NCI-H69 (cell line): ENCODE measurements at regions not wholly inside any gene's neighbourhood (a gene's known extent, or its start where the extent isn't known, plus 50 kb on each side); places are given as distances from the start of the nearest gene placed in this dataset.
"Not testable (repeated sequence)": the region's sequence is repeated elsewhere in the genome, so short reads cannot be mapped to it uniquely, and the experiment has no call there.

Source experiments
- DNase-seq: peaks from one replicate; lab custom pipeline; 2025; lab: John Stamatoyannopoulos, UW

DNA sequence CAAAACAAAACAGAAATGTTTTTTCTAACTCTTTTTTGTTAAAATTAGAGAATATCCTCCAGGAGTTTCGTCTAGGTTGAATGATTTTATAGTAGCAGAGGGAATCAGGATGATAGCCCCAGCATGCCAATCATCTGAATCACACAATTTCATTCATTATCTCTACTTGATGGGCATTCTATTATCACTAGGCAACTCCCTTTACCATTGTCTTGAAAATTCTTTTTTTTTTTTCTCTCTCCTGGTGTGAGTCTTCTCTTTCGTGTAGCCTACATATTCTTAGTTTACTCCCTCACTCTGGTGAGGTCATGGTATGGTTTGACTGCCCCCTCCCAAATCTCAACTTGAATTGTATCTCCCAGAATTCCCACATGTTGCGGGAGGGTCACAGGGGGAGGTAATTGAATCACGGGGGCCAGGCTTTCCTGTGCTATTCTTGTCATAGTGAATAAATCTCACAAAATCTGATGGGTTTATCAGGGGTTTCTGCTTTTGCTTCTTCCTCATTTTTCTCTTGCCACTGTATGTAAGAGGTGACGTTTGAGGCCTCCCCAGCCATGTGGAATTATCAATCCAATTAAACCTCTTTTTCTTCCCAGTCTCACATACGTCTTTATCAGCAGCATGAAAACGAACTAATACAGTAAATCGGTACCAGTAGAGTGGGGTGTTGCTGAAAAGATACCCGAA, 105.0 kb downstream of the OTUD1 start:
- DNase-seq, result no peak

DNA sequence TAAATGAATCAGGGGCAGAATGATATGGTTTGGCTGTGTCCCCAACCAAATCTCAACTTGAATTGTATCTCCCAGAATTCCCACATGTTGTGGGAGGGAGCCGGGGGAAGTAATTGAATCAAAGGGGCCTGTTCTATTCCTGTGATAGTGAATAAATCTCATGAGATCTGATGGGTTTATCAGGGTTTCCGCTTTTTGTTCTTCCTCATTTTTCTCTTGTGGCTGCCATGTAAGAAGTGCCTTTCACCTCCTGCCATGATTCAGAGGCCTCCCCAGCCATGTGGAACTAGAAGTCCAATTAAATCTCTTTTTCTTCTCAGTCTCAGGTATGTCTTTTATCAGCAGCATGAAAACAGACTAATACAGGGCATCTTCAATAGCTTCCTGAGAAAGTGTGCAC, 107.0 kb downstream of the OTUD1 start:
- DNase-seq, result not testable (repeated sequence)

DNA sequence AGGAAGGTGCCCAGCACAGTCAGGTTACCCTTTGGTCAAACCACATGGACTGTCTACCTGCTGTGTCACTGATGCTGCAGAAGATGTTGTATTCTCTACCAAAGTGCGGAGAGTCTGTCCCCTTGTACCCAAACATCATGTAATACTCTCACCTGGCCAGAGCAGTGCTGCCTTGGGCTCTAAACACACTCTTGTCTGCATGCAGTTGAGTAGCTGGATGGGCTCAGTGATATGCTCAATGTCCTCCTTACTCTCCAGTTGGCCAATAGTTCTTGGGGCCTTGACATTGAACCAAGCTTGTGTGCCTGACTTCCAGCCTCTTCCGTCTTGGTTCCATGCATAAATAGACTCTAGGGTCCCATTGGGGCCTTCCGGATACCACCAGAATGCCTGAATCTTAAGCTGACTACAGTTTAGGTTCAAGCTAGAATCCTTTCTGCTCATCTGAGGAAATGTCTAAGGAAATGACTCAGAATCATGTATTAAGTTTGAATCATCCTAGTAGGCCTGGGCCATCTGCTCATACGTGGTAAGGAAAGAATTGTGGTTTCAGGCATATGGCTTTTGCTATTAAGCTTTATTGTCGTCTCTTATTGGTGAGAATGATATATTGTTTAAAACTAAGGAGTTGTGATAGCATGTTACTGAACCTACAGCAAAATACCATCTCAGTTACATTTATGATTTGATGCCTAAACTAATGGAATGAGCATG, 118.0 kb downstream of the OTUD1 start:
- DNase-seq, result no peak

DNA sequence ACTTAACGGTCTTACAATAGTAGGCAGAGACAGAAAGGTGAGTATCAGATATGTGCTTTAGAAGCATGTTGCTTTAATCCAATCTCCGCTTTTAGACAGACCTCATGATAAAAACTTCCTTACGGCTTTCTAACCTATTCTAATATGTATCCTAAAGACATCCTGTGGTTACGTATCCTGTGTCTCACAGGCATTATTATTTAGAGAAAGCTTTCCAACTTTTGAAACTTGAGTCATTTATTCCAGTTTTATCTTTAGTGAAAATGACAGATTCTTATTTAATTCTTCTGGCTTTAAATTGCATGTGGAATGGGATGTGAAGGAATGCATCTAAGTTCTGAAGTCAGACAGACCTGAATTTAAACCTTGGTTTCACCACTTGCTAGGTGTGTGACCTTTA, 118.9 kb downstream of the OTUD1 start:
- no peak for DNase-seq

DNA sequence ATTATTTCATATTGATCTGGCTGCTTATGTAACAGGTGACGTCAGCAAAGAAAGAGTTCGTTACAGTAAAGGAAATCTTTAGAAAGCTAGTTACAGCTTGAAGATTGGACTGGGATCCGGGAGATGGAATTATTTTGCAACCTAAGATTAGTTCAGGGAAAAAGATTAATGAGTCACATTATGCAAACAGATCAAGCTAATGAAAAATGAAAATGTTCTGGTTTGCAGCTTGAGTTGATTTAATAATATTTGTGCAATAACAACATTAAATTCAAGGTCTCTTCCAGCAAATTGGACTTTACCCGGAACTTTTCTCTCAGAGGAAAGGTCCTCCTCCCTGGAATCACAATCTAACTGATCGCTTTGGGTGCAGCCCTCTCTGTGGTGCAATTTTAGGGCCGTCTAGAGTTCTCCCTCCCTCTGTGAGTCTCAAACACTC, 119.5 kb downstream of the OTUD1 start:
- DNase-seq, result no peak

DNA sequence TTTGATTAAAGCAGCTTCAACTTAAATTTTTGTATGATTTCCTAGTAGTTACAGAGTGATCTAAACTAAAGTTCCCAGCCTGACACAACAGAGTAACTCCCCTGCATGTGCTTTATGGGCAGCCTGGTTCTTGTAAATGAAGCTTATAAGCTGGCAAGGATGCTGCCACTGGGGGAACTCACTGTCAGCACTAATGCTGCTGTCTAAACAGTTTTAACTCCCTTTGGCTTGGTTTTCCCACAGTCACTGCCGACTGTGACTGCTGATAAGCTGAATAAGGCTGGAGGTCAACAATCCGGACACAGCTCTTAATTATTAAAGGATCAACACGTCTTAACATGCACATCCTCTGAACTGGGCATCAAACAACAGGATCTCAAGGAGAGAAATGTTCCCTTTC, 130.1 kb downstream of the OTUD1 start:
- no peak for DNase-seq

DNA sequence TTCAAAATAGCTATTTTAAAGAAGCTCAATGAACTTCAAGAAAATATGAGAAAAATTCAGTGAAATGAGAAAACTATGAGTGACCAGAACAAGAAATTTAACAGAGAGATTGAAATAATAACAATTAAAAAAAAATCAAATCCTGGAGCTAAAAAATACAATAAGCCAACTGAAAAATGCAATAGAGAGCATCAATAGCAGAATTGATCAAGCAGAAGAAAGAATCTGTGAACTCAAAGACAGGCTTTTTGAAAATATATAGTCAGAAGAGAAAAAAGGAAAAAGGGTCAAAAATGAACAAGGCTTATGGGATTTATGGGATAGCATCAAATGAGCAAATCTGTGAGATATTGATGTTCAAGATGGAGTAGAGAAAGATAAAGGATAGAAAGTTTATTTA, 133.0 kb downstream of the OTUD1 start:
- no peak for DNase-seq

DNA sequence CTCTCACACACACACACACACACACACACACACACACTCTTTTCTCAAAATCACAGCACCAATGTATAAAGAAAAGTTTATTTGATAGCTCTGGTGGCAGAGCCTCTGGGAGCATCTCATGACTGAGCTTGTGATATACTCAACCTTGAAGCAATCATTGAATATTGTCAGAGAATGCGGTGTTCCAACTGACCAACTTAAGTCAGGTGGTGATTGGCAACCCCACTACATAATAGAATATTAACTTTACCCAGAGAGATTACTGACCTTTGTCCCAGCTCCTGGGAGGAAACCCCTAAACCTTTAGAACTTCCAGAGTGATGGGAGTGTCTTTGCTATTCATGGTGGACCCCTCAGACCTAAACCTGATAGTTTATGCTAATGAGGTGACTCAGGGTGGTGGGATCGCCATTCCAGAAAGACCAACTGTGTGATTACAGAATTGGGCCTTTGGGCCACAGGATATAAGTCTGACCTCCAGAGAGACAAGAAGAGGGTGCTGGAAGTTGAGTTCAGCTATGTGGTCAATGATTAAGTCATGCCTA, 143.1 kb downstream of the OTUD1 start:
- DNase-seq, result no peak

DNA sequence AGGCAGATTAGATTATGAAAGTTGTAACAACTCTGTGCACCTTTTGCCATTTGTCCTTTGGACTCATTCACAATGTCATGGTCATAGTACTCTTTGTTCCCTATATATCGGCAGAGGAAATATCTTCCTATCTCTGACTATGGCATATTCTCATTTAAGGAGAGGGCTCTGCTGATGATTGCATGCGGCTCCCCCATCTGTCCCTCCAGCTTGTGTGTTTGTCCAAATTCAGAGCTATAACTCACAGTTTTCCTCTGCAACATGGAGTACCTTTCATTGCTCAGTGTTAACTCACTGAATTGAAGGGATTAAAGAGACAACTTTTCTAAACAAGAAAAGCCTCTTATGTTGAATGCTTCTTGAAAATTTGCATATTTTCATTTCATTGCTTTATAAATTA, 145.5 kb downstream of the OTUD1 start:
- DNase-seq, result no peak

DNA sequence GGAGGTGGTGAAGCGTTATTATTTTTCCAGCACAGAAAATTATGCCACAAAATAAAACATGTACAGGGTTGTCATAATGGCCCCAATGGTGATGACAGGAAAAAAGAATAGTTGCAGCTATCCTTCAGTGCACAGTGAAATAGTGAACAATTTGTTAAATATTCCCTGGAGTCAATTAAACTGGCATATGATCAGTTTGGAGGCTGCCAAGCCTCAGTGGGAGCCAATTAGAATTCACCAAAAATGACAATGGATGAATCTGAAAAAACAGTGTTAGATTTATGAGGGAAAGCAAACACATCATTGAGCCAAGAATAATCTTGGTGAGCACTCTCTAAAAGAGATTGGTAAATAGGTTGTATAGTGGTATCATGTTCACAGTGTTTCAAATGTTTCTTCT, 146.3 kb downstream of the OTUD1 start:
- no peak for DNase-seq

DNA sequence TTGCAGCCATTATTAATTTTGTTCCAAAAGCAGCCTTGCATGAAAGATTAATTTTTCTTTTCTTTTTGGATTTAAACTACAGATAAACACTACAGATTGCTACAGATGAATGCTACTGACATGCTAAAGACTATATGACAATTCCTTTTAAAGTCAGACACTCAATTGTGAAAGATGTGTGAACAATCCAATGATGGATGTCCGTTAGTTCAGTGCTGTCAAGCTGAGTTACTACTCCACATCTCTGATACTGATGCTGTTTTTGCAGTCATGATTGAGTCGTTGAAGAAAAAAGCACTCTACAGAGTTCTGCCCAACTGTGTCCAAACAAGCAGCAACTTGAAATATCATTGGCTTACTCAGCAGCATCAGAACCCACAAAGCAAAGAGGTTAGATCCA, 146.8 kb downstream of the OTUD1 start:
- no peak for DNase-seq

DNA sequence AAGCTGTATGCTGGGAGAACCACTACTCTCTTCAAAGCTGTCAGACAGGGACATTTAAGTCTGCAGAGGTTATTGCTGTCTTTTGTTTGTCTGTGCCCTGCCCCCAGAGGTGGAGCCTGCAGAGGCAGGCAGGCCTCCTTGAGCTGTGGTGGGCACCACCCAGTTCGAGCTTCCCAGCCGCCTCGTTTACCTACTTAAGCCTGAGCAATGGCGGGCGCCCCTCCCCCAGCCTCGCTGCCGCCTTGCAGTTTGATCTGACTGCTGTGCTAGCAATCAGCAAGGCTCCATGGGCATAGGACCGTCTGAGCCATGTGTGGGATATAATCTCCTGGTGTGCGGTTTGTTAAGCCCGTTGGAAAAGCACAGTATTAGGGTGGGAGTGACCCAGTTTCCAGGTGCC, 156.4 kb downstream of the OTUD1 start:
- DNase-seq, result not testable (repeated sequence)

DNA sequence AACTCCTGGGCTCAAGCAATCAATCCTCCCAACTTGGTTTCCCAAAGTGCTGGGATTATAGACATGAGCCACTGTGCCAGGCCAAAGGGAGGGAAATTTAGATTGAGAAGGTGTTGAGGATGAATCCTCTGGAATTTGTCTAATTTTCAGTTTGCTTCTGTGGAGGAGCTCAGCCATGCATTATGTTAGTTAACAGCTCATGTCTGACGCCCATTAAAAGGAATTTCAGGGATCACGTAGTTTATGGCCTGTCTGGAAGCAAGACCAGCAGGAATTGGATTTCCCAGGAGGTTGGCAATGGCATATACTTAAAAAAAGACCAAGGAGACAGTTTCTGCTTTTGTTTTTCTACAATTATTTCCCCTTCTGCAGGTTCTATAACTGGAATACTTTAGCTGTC, 165.7 kb downstream of the OTUD1 start:
- no peak for DNase-seq

DNA sequence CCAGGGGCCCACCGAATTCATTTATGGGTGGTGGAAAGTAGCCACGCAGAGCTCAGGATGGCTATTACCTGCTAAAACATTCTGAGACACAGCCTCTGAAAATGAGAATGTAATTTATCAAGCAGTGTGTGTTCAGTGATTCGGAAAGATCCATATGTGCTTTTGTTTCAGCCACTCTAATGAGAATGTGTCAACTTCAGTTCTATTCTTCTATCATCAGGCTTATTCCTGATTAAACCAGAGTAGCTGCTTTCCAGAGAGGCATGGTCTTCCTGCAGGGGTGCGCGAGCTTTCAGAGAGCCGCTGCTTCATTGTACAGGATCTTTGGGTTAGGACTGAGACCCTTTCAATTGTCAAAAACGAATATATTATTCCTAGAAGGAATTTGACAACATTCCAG, 167.6 kb downstream of the OTUD1 start:
- DNase-seq, result no peak

DNA sequence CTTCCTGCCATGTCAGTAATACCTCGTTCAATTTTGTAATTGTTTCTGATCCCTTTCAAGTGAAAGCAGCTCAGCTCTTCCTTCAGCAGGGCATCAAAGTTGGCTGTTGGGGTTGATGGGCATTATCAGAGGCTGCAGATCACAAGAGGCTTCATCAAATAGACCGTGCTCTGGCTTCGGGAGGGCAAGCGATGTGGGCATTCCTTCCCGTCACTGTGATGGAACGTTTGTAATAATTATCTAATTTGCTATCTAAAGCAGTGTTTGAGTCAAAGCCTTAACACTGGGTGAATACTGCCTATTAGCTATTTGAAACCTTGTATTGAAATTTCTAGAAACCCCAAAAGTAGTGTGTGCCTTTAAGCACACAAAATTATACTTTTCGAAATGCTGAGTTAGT, 170.1 kb downstream of the OTUD1 start:
- no peak for DNase-seq

DNA sequence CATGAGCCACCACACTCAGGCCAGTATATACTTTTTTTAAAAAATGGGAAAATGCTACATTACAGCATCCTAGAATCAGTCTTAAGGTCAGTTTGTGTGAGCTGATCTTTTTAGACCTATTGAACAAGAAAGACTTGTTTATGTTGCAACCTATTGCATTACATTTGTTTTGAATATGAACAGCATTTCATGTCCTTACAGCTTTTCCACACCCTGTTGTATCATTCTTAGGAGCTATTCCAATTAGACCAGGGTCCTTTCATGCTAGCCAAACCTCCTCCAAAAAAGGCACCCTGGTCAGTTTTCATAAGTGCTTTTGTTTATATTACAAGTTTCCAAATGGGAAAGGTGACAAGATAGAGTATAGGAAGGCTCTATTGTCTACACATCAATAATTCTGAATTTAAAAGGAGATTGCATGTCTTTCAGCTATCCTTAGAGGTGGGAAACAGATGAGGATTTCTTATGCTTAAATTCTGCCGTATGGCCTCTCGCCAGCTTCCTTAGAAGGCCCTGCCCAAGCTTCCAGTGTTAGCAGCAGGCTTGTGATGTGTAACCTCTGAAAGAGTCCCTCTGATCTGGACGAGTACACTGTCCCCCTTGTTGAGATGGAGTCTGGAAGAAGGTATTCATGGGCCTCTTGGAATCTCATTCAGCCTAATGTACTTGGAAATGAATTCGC, 171.9 kb downstream of the OTUD1 start:
- no peak for DNase-seq

DNA sequence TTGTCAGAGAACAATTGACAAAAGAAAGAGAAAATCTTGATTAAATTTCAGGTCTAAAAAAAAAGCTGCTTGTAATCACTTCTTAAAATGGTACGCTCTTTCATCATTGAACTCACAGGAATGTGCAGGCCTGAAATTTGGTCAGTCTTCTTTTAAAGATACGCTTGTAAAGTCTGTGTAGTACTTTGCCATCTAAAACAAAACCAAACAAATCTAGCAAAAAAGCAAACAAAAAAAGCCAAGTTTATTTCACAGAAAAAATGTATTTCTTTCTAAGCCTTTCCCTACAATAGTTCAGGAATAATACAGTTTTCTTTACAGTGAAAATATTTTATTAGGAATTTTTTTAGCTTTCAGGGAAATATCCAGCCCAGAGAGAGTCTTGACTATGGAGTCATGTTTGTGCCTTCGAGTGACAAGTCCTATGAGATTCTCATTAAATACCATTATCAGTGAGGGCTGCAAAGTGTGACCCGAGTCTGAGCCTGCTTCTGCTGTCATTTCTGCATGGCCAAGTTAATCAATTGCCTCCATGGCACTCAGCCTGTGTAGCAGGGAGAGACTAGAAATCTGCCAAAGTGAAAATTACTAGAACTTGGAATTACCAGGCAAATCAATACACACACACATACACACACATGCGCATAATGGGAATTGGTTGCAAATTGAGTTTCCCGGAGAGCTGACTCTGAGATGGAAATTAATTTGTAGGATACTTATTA, 172.6 kb downstream of the OTUD1 start:
- DNase-seq, result no peak

DNA sequence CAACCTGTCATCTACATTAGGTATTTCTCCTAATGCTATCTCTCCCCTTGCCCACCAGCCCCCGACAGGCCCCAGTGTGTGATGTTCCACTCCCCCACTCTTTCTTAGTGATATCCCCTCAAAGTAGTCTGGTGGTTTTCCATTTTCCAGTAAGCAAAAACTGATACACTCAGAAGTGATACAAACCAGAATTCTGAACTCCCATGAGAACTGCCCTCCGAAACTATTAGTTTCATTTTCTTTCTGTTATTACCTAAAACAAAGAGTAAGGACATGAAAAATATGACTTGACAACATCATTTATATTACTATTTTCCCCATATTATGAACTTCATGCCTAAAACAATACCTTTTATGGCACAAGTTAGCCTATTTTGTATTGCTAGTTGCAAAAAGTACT, 175.0 kb downstream of the OTUD1 start:
- DNase-seq, result no peak

DNA sequence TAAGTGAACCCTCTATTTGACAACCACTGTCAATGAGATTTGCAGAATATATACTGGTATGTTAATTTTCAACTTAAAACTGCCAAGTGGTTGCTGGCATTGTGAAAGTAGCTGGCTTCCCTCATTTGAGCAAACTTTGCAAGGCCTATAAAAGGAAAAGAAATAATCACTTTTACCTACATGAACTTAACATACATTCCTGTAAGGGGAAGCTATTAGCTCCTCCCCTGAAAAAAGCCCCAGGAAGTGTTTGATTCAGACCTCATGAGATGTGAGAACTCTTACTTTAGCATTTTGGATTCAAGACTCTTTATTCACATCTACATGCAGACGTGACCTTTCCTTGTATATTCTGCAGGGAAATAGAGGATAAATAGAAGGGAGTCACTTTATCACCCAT, 175.6 kb downstream of the OTUD1 start:
- no peak for DNase-seq

DNA sequence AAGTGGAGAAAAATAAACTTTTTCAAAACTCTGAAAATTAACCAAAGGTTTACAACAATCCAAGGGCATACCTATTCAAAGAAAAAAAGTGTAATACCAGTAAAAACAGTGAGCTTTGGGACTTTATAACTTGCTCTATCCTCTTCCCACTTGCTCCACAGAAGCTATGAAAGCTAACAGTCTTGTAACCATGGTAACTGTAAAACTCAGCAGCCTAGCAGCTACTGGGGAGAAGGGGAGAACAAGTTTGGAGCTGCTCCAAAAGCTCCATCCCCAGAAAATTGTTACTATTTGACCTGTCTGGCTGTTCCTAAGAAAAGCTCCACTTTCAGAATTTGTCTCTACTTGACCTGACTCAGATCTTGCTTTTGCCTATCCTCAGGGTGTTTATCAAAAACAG, 191.5 kb downstream of the OTUD1 start:
- no peak for DNase-seq

DNA sequence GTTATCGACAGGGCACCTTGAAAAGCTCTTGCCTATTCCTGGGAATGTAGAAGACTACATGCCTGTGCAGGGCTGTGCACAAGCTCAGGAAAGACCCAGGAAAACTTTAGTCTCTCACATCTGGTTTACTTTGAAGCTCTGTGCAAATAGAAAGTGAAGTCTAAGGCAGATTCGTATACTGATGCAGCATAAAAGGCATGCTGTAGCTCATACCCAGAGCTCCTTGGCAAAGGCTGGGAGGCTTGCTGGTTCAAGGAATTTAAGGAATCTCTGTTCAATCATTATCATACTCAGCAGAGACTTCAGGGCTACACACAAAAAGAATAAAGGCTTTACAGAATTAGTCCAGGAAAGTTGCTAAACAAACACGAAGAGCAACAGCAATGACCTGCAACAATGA, 192.0 kb downstream of the OTUD1 start:
- DNase-seq, result no peak

DNA sequence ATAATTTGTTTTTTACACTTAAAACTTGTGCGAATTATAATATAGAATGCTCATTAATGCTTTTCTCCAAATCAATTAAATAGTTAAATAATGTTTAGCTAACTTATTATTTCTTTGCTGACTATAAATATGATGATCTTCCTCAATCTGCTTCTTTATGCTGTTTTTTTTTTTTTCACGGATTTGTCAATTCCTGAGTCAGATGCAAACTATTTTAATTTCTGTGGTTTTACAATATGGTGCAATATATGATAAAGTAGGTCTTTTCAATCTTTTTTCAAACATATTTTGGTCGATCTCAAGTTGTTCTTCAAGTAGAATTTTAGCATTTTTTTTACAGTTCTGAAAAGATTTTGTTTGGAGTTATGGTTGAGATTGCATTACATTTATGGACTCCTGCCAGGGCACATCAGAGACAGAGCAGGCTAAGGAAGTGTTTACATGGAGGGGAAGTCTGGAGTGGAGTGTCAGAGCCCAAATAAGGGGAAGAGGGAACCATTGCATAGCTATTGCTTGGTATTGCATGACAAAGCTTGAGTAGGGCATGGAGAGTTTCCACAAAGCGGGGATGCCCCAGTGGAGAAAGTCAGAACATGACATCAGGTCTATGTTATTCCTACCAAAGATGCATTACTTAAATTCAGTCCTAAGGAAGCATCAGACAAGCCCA, 204.4 kb downstream of the OTUD1 start:
- no peak for DNase-seq
